Mucosa of descending colon (tissue), 3 donors: ENCODE measurements at regions not wholly inside any gene's neighbourhood (a gene's known extent, or its start where the extent isn't known, plus 50 kb on each side); places are given as distances from the start of the nearest gene placed in this dataset.

Source experiments
- ATAC-seq: fragments of 200-7000 bp; cut with Tn5 transposase; one replicate; pipeline ENCODE4 v1.9.1; 2020; ENCODE audit warnings: mild to moderate bottlenecking, moderate library complexity
- DNase-seq, 3 donors: peaks; one replicate each; pipeline ENCODE4 v3.0.0-alpha.2; 2020
- H3K36me3 ChIP-seq: fragments of 200-600 bp; one replicate; pipeline ENCODE4 v1.8.0; 2021; ENCODE audit warnings: low read depth, mild to moderate bottlenecking
- H3K4me1 ChIP-seq: fragments of 200-600 bp; one replicate; pipeline ENCODE4 v1.8.0; 2021; ENCODE audit warnings: low read depth, mild to moderate bottlenecking
- H3K4me3 ChIP-seq: fragments of 200-600 bp; one replicate; pipeline ENCODE4 v1.8.0; 2021; ENCODE audit warnings: mild to moderate bottlenecking
- H3K9me3 ChIP-seq: fragments of 200-600 bp; one replicate; pipeline ENCODE4 v1.8.0; 2021; ENCODE audit warnings: mild to moderate bottlenecking
- CTCF ChIP-seq: fragments of 200-600 bp; IDR thresholded peaks from one replicate; pipeline ENCODE4 v1.8.0; 2022; ENCODE audit warnings: antibody characterized with exemption, mild to moderate bottlenecking
- intact Hi-C, 2 donors: fragments of 100-400 bp; cut with DNase I in 1 of 2; cut with micrococcal nuclease in 1 of 2; formaldehyde crosslinking; loops; one replicate each; pipeline versions ENCODE4 v1.11.0 to v1.11.1; 2022; cut with DNase I, micrococcal nuclease
- donor health status: DM: no; HTN: no; CAD: no; lungs with moderate emphysema.
- donor health status: DM: no; HTN: no; CAD: no.
- donor health status: DM: no; HTN: yes; CAD: no.

- Histone ChIP-seq H3K4me1 (no peaks in the 10 kb centered on the region), H3K9me3 (no peaks in the 10 kb centered on the region), H3K36me3 (no peaks in the 10 kb centered on the region), H3K4me3 (no peak overlapping the region)
- TF ChIP-seq CTCF, result no peak
- intact Hi-C loops, result no loop called here
- DNase-seq, result no peak
- no peak for ATAC-seq
These were observed 1399.9 kb upstream of the B3GALT2 start for GRCh38 chr1:194586302-194586701.

GRCh38 chr1:194584052-194584451 lies 1397.6 kb upstream of the B3GALT2 start:
- H3K36me3 ChIP-seq, result no peaks in the 10 kb centered on the region
- intact Hi-C loops, result no loop called here
- H3K9me3 ChIP-seq, result no peaks in the 10 kb centered on the region
- H3K4me1 ChIP-seq, result no peaks in the 10 kb centered on the region
- DNase-seq (no peak), ATAC-seq (no peak)
- no peak for TF ChIP-seq CTCF
- no peak overlapping the region for H3K4me3 ChIP-seq

- intact Hi-C loops, result no loop called here
- TF ChIP-seq CTCF, result no peak
- ATAC-seq (no peak), DNase-seq (no peak)
- Histone ChIP-seq H3K4me3 (no peak overlapping the region), H3K36me3 (no peaks in the 10 kb centered on the region), H3K4me1 (no peaks in the 10 kb centered on the region), H3K9me3 (no peaks in the 10 kb centered on the region)
These were observed 1384.1 kb upstream of the B3GALT2 start for GRCh38 chr1:194570476-194570875.

- Histone ChIP-seq H3K36me3 (no peaks in the 10 kb centered on the region), H3K4me3 (no peak overlapping the region), H3K4me1 (no peaks in the 10 kb centered on the region), H3K9me3 (no peaks in the 10 kb centered on the region)
- DNase-seq (no peak), ATAC-seq (no peak)
- intact Hi-C loops, result no loop called here
- TF ChIP-seq CTCF, result no peak
These were observed 1382.2 kb upstream of the B3GALT2 start for GRCh38 chr1:194568610-194569009.

GRCh38 chr1:194548071-194548470 lies 1361.7 kb upstream of the B3GALT2 start:
- Histone ChIP-seq H3K4me3 (no peak overlapping the region), H3K4me1 (no peaks in the 10 kb centered on the region), H3K36me3 (no peaks in the 10 kb centered on the region), H3K9me3 (no peaks in the 10 kb centered on the region)
- intact Hi-C loops, result no loop called here
- ATAC-seq (no peak), DNase-seq (no peak)
- TF ChIP-seq CTCF, result no peak

- Histone ChIP-seq H3K4me1 (no peaks in the 10 kb centered on the region), H3K9me3 (no peaks in the 10 kb centered on the region), H3K4me3 (no peak overlapping the region), H3K36me3 (no peaks in the 10 kb centered on the region)
- ATAC-seq (no peak), DNase-seq (no peak)
- TF ChIP-seq CTCF, result no peak
- intact Hi-C loops, result no loop called here
These were observed 1357.6 kb upstream of the B3GALT2 start for GRCh38 chr1:194544012-194544411.
